ENCODE measurements at regions not wholly inside any gene's neighbourhood (a gene's known extent, or its start where the extent isn't known, plus 50 kb on each side); places are given as distances from the start of the nearest gene placed in this dataset.
A peak's percentile ranks its signal among the peaks of the same experiment; 100 is the strongest.

- Histone ChIP-seq H3K9me3 (ENCODE audit: control insufficient read depth, insufficient read depth, low read length) (no peaks in the 10 kb centered on the region), H3K4me3 (ENCODE audit: low read length) (no peak overlapping the region), H3K27me3 (ENCODE audit: control insufficient read depth, insufficient read depth, low read length) (peaks cover 5% of the 10 kb centered on the region), H3K27ac (ENCODE audit: low read length) (no peak overlapping the region), H3K36me3 (ENCODE audit: control insufficient read depth, insufficient read depth, low read length) (no peaks in the 10 kb centered on the region), H3K4me1 (ENCODE audit: control insufficient read depth, insufficient read depth, low read length) (no peaks in the 10 kb centered on the region)
- TF ChIP-seq, protein P1, sequence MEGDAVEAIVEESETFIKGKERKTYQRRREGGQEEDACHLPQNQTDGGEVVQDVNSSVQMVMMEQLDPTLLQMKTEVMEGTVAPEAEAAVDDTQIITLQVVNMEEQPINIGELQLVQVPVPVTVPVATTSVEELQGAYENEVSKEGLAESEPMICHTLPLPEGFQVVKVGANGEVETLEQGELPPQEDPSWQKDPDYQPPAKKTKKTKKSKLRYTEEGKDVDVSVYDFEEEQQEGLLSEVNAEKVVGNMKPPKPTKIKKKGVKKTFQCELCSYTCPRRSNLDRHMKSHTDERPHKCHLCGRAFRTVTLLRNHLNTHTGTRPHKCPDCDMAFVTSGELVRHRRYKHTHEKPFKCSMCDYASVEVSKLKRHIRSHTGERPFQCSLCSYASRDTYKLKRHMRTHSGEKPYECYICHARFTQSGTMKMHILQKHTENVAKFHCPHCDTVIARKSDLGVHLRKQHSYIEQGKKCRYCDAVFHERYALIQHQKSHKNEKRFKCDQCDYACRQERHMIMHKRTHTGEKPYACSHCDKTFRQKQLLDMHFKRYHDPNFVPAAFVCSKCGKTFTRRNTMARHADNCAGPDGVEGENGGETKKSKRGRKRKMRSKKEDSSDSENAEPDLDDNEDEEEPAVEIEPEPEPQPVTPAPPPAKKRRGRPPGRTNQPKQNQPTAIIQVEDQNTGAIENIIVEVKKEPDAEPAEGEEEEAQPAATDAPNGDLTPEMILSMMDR (IDR thresholded peaks at IDR 0.05), result no peak
- intact Hi-C loops (cut with micrococcal nuclease), result no loop called here
- H3K4me3 Mint-ChIP-seq, result no peak overlapping the region
- DNase-seq (no peak), ATAC-seq (no peak)
- peaks cover 8 to 9% of the 10 kb centered on the region in 2 donors for H3K4me1 Mint-ChIP-seq
- H3K27ac Mint-ChIP-seq, result no peak overlapping the region
- peaks cover 23 to 35% of the 10 kb centered on the region in 2 donors for H3K27me3 Mint-ChIP-seq (ENCODE audit: low read depth in 2 of 2)
- H3K36me3 Mint-ChIP-seq, result no peaks in the 10 kb centered on the region
- no peaks in the 10 kb centered on the region for H3K9me3 Mint-ChIP-seq
Measured at GRCh38 chr16:56140645-56141044, 50.6 kb upstream of the GNAO1 start.

DNA sequence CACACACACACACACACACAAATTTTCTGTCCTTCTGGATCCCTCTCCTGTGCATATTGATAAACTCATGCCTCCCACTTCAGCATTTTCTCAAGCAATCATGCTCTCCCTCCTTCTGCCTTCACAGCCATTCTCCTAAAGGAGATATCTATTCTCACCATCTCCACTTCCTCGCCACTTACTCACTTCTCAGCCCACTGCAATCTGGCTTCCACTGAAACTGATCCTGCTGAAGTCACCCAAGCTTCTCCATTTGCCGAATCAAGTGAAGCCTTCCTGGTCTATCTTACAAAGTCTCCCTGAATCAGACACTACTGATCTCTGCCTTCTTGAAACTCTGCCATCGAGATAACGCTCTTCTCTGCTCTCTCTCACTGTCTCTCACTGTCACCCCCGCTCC, 54.0 kb upstream of the GNAO1 start:
- no peaks in the 10 kb centered on the region for H3K36me3 ChIP-seq (ENCODE audit: control insufficient read depth, insufficient read depth, low read length)
- Mint-ChIP-seq H3K27ac (no peak overlapping the region), H3K4me3 (no peak overlapping the region), H3K36me3 (no peaks in the 10 kb centered on the region), H3K4me1 (peaks cover 8 to 9% of the 10 kb centered on the region in 2 donors), H3K27me3 (ENCODE audit: low read depth in 2 of 2) (peaks cover 10 to 21% of the 10 kb centered on the region in 2 donors), H3K9me3 (no peaks in the 10 kb centered on the region)
- H3K27me3 ChIP-seq (ENCODE audit: control insufficient read depth, insufficient read depth, low read length), result no peaks in the 10 kb centered on the region
- no peaks in the 10 kb centered on the region for H3K4me1 ChIP-seq (ENCODE audit: control insufficient read depth, insufficient read depth, low read length)
- ATAC-seq (no peak), DNase-seq (peak in 1 of 2 donors; percentile 14)
- H3K4me3 ChIP-seq (ENCODE audit: low read length), result no peak overlapping the region
- H3K27ac ChIP-seq (ENCODE audit: low read length), result no peak overlapping the region
- TF ChIP-seq, protein P1 (IDR thresholded peaks at IDR 0.05), result no peak
- WGBS (ENCODE audit: insufficient coverage), result 67% methylated on average over 5 of the region's 5 CpGs
- intact Hi-C loops (cut with micrococcal nuclease), result no loop called here
- no peaks in the 10 kb centered on the region for H3K9me3 ChIP-seq (ENCODE audit: control insufficient read depth, insufficient read depth, low read length)

- Histone ChIP-seq H3K4me3 (ENCODE audit: low read length) (no peak overlapping the region), H3K9me3 (ENCODE audit: control insufficient read depth, insufficient read depth, low read length) (no peaks in the 10 kb centered on the region), H3K36me3 (ENCODE audit: control insufficient read depth, insufficient read depth, low read length) (no peaks in the 10 kb centered on the region), H3K27me3 (ENCODE audit: control insufficient read depth, insufficient read depth, low read length) (no peaks in the 10 kb centered on the region), H3K27ac (ENCODE audit: low read length) (no peak overlapping the region), H3K4me1 (ENCODE audit: control insufficient read depth, insufficient read depth, low read length) (no peaks in the 10 kb centered on the region)
- WGBS (ENCODE audit: insufficient coverage), result 100% methylated on average over 2 of the region's 3 CpGs
- TF ChIP-seq, protein P1 (IDR thresholded peaks at IDR 0.05), result no peak
- DNase-seq (no peak), ATAC-seq (no peak)
- Mint-ChIP-seq H3K36me3 (no peaks in the 10 kb centered on the region), H3K27ac (no peak overlapping the region), H3K4me3 (no peak overlapping the region), H3K27me3 (ENCODE audit: low read depth in 2 of 2) (peaks cover 10 to 26% of the 10 kb centered on the region in 2 donors), H3K4me1 (peaks cover 8 to 9% of the 10 kb centered on the region in 2 donors), H3K9me3 (no peaks in the 10 kb centered on the region)
- intact Hi-C loops (cut with micrococcal nuclease), result no loop called here
Measured at GRCh38 chr16:56136256-56136655, 55.0 kb upstream of the GNAO1 start.

GRCh38 chr16:56134790-56135189, 56.5 kb upstream of the GNAO1 start:
- H3K36me3 ChIP-seq (ENCODE audit: control insufficient read depth, insufficient read depth, low read length), result no peaks in the 10 kb centered on the region
- H3K27me3 ChIP-seq (ENCODE audit: control insufficient read depth, insufficient read depth, low read length), result no peaks in the 10 kb centered on the region
- WGBS (ENCODE audit: insufficient coverage), result 57% methylated on average over 1 of the region's 1 CpG
- DNase-seq (no peak), ATAC-seq (no peak)
- no peak overlapping the region for H3K27ac ChIP-seq (ENCODE audit: low read length)
- H3K4me3 ChIP-seq (ENCODE audit: low read length), result no peak overlapping the region
- intact Hi-C loops (cut with micrococcal nuclease), result no loop called here
- H3K9me3 ChIP-seq (ENCODE audit: control insufficient read depth, insufficient read depth, low read length), result no peaks in the 10 kb centered on the region
- Mint-ChIP-seq H3K4me1 (peaks cover 8 to 9% of the 10 kb centered on the region in 2 donors), H3K9me3 (no peaks in the 10 kb centered on the region), H3K36me3 (no peaks in the 10 kb centered on the region), H3K27ac (no peak overlapping the region), H3K27me3 (ENCODE audit: low read depth in 2 of 2) (peaks cover 23 to 37% of the 10 kb centered on the region in 2 donors), H3K4me3 (no peak overlapping the region)
- no peaks in the 10 kb centered on the region for H3K4me1 ChIP-seq (ENCODE audit: control insufficient read depth, insufficient read depth, low read length)
- TF ChIP-seq, protein P1 (IDR thresholded peaks at IDR 0.05), result no peak
